HUES64 (cell line): ENCODE measurements at regions not wholly inside any gene's neighbourhood (a gene's known extent, or its start where the extent isn't known, plus 50 kb on each side); places are given as distances from the start of the nearest gene placed in this dataset.
"Not testable (repeated sequence)": the region's sequence is repeated elsewhere in the genome, so short reads cannot be mapped to it uniquely, and the experiment has no call there.

Source experiments
- H3K27ac ChIP-seq: 2 replicates; pipeline ENCODE4 v1.7.0; 2013; ENCODE audit warnings: low read depth, low read length, inconsistent platforms
- H3K27me3 ChIP-seq: 2 replicates; pipeline ENCODE4 v1.6.1; 2013; ENCODE audit warnings: mild to moderate bottlenecking, low read length; ENCODE audit not compliant: insufficient read depth
- H3K36me3 ChIP-seq: 2 replicates; pipeline ENCODE4 v1.6.1; 2013; ENCODE audit warnings: mild to moderate bottlenecking, low read length; ENCODE audit not compliant: insufficient read depth
- H3K4me1 ChIP-seq: 2 replicates; pipeline ENCODE4 v1.6.1; 2013; ENCODE audit warnings: mild to moderate bottlenecking, low read length, moderate library complexity; ENCODE audit not compliant: insufficient read depth
- H3K4me3 ChIP-seq: 2 replicates; pipeline ENCODE4 v1.5.1; 2013; ENCODE audit warnings: mild to moderate bottlenecking, low read length, moderate library complexity
- H3K9ac ChIP-seq: 2 replicates; pipeline ENCODE4 v1.6.1; 2013; ENCODE audit warnings: mild to moderate bottlenecking, low read depth, low read length
- H3K9me3 ChIP-seq: 2 replicates; pipeline ENCODE4 v1.6.1; 2013; ENCODE audit warnings: low read depth, low read length; ENCODE audit not compliant: insufficient read depth
- WGBS: fragments of 150-250, 120-280 bp; methylation state at CpG from one replicate; pipeline ENCODE4 v1.1.7; 2013; ENCODE audit warnings: missing lambda C conversion rate; 5-methylcytosine and 5-hydroxymethylcytosine counted together

DNA sequence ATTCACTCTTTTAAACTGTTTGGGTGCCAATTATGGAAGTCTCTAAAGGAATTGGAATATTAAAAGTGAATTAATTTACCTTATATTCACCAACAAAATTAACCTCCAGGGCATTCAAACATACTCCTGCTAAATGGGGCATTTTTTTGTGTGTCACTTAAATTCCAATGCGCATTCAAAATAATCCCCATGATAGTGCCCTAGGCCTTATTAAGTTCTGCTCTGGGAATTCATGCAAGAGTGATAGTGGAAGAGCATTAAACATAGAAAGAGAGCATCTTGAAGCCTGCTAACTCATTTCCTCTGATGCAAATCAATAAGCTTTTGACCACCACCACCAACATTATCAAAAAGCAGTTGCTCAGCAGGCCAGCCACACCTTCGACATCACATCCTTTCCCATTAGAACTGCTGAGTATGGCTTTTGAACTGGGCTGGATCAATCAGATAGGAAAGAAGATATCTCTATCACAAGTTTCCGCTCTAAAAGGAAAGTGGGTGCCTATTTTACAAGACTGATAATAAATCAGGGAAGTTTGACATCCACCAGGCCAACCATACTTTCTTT is 156.7 kb downstream of the TMCO5A start:
- Histone ChIP-seq H3K27me3 (no peaks in the 10 kb centered on the region), H3K4me1 (no peaks in the 10 kb centered on the region), H3K9ac (no peak overlapping the region), H3K9me3 (no peaks in the 10 kb centered on the region), H3K36me3 (no peaks in the 10 kb centered on the region), H3K27ac (no peak overlapping the region), H3K4me3 (no peak overlapping the region)
- 98% methylated on average over 3 of the region's 3 CpGs for WGBS

DNA sequence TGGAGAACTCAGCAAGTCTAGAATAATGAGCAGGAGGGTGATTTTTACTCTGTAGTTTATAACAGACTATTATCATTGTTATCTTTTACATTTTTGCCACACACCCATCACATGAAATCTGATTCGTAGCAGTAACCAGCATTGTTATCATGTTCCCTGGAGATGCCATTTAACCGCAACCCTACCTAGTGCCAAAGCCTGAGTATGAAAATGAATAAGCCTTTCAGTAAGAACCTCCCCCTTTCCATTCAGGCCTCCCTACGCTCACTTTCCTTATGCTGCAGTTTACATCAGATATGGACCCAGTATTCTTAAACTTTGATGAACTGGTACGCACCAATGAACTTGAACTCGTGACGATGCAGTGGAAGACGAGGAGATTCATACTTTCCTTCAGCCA is 158.7 kb upstream of the SPRED1 start:
- no peaks in the 10 kb centered on the region for H3K27me3 ChIP-seq
- no peaks in the 10 kb centered on the region for H3K36me3 ChIP-seq
- no peak overlapping the region for H3K27ac ChIP-seq
- H3K9me3 ChIP-seq: no peaks in the 10 kb centered on the region
- 95% methylated on average over 7 of the region's 7 CpGs for WGBS
- no peak overlapping the region for H3K4me3 ChIP-seq
- no peak overlapping the region for H3K9ac ChIP-seq
- H3K4me1 ChIP-seq: no peaks in the 10 kb centered on the region

GRCh38 chr15:38102972-38103371 is 149.7 kb upstream of the SPRED1 start:
- H3K4me3 ChIP-seq: no peak overlapping the region
- H3K9ac ChIP-seq: no peak overlapping the region
- no peaks in the 10 kb centered on the region for H3K4me1 ChIP-seq
- no peaks in the 10 kb centered on the region for H3K36me3 ChIP-seq
- 100% methylated on average over 1 of the region's 1 CpG for WGBS
- no peaks in the 10 kb centered on the region for H3K27me3 ChIP-seq
- H3K9me3 ChIP-seq: no peaks in the 10 kb centered on the region
- H3K27ac ChIP-seq: no peak overlapping the region

GRCh38 chr15:38103564-38103963 is 149.1 kb upstream of the SPRED1 start:
- H3K36me3 ChIP-seq: no peaks in the 10 kb centered on the region
- no peaks in the 10 kb centered on the region for H3K4me1 ChIP-seq
- no peaks in the 10 kb centered on the region for H3K9me3 ChIP-seq
- no peak overlapping the region for H3K9ac ChIP-seq
- no peaks in the 10 kb centered on the region for H3K27me3 ChIP-seq
- H3K27ac ChIP-seq: no peak overlapping the region
- WGBS: no CpG with 5 or more reads among the region's 1 CpG
- no peak overlapping the region for H3K4me3 ChIP-seq

GRCh38 chr15:38111070-38111469 is 141.6 kb upstream of the SPRED1 start:
- H3K27ac ChIP-seq: no peak overlapping the region
- H3K27me3 ChIP-seq: no peaks in the 10 kb centered on the region
- no peaks in the 10 kb centered on the region for H3K36me3 ChIP-seq
- H3K9ac ChIP-seq: no peak overlapping the region
- no peak overlapping the region for H3K4me3 ChIP-seq
- WGBS: 65% methylated on average over 1 of the region's 1 CpG
- no peaks in the 10 kb centered on the region for H3K9me3 ChIP-seq
- peaks cover 18% of the 10 kb centered on the region; the same call in 1 of the 2 replicates for H3K4me1 ChIP-seq

GRCh38 chr15:38112406-38112805 is 140.2 kb upstream of the SPRED1 start:
- Histone ChIP-seq H3K27me3 (no peaks in the 10 kb centered on the region), H3K36me3 (no peaks in the 10 kb centered on the region), H3K4me1 (peaks cover 18% of the 10 kb centered on the region; the same call in 1 of the 2 replicates), H3K9me3 (no peaks in the 10 kb centered on the region), H3K9ac (no peak overlapping the region), H3K4me3 (no peak overlapping the region), H3K27ac (no peak overlapping the region)
- 84% methylated on average over 5 of the region's 6 CpGs for WGBS

DNA sequence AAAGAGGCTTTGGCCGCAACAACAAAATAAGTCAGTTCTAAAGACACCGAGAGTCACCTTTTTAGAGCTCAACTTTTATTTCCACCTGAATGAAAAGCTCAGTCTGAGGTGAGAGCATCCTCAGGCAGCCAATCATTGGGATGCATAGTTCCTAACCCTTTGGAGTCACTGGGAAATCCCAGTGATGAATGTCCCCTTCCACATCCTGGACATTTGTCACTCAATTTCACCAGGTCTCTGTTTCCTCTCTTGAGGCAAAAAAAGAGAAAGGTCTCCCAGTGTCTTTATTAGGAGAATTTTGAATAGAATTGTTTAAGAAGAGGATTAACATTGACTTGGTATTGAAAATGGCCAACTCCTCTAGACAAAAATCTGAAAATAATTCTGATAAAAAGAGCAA is 137.5 kb upstream of the SPRED1 start:
- Histone ChIP-seq H3K4me3 (no peak overlapping the region), H3K36me3 (no peaks in the 10 kb centered on the region), H3K27me3 (no peaks in the 10 kb centered on the region), H3K9ac (no peak overlapping the region), H3K27ac (no peak overlapping the region), H3K9me3 (no peaks in the 10 kb centered on the region), H3K4me1 (peaks cover 18% of the 10 kb centered on the region; the same call in 1 of the 2 replicates)
- WGBS: 91% methylated on average over 2 of the region's 2 CpGs

DNA sequence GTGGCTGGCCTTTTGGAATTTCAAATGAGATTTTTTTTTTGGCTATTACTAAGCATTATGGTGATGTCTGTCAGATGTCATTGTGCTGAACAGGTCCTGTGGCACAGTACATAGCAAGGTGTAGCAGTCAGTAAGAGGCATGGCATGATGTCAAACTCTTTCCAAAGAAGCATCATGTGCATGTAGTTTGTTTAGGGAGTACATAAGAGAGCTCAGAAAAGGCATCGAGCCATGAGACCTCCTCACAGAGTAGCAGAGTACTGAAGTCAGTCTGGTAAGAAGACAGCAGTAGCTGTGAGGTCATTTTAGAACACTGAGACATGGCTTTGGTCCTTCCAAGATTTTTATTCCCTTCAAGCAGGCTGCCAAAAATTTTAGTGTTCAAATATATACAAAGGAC is 134.9 kb upstream of the SPRED1 start:
- no peaks in the 10 kb centered on the region for H3K9me3 ChIP-seq
- no peak overlapping the region for H3K27ac ChIP-seq
- peaks cover under 1% of the 10 kb centered on the region; the same call in 1 of the 2 replicates for H3K4me1 ChIP-seq
- 95% methylated on average over 1 of the region's 1 CpG for WGBS
- no peak overlapping the region for H3K4me3 ChIP-seq
- H3K36me3 ChIP-seq: no peaks in the 10 kb centered on the region
- no peaks in the 10 kb centered on the region for H3K27me3 ChIP-seq
- no peak overlapping the region for H3K9ac ChIP-seq

DNA sequence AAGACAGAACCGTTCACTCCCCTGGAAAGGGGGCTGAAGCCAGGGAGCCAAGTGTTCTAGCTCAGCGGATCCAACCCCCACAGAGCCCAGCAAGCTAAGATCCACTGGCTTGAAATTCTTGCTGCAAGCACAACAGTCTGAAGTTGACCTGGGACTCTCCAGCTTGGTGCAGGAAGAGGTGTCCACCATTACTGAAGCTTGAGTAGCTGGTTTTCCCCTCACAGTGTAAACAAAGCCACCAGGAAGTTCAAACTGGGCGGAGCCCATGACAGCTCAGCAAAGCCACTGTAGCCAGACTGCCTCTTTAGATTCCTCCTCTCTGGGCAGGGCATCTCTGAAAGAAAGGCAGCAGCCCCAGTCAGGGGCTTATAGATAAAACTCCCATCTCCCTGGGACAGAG is 132.8 kb upstream of the SPRED1 start:
- 87% methylated on average over 3 of the region's 3 CpGs for WGBS
- not testable (repeated sequence) for H3K9ac ChIP-seq, H3K4me1 ChIP-seq, H3K27me3 ChIP-seq, H3K9me3 ChIP-seq, H3K36me3 ChIP-seq, H3K4me3 ChIP-seq, H3K27ac ChIP-seq

GRCh38 chr15:38127306-38127771 is 125.3 kb upstream of the SPRED1 start:
- H3K9ac ChIP-seq: no peak overlapping the region
- H3K27ac ChIP-seq: no peak overlapping the region
- H3K4me3 ChIP-seq: no peak overlapping the region
- H3K4me1 ChIP-seq: peaks cover 16% of the 10 kb centered on the region
- 93% methylated on average over 1 of the region's 1 CpG for WGBS
- H3K36me3 ChIP-seq: no peaks in the 10 kb centered on the region
- H3K27me3 ChIP-seq: no peaks in the 10 kb centered on the region
- no peaks in the 10 kb centered on the region for H3K9me3 ChIP-seq

DNA sequence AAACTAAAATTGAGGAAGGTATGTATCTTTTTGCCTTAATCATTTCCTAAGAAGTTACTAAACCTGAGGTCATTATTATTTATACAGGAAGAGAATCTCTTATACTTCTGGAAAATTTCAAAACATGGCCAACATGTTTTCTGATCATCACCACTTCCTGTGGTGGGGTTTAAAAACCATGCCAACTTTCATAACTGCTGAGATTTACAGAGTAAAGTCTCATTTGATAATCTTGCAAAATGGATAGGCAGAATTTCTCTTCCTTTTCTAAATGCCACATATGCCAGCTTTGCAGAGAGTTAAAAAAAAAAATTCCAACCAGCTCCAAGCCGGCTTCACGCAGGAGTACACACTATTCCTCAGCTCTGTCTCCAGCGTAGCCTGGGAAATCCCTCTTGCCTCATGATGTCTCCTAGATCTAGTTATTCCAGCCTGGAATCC is 124.3 kb upstream of the SPRED1 start:
- Histone ChIP-seq H3K36me3 (no peaks in the 10 kb centered on the region), H3K9me3 (no peaks in the 10 kb centered on the region), H3K9ac (no peak overlapping the region), H3K27me3 (no peaks in the 10 kb centered on the region), H3K4me3 (no peak overlapping the region), H3K4me1 (peaks cover 16% of the 10 kb centered on the region), H3K27ac (no peak overlapping the region)
- 90% methylated on average over 3 of the region's 3 CpGs for WGBS

DNA sequence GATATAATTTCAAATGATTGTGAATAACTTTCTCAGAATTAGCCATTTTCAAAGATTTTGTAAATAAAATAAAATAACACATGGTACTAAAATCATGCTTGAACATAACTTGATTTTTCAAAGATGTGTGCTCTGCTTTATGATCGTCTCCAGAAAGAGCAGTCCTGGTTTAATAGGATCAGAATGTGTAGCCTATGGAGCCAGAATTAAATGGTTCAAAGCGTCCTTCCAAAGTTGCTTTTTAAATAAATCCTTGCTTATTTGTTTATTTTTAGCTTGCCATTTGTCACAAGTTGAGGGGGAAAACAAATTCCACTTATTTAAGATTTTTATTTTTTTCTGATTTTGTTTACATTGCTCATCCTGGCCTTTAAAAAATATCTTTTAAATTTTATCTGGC is 123.7 kb upstream of the SPRED1 start:
- H3K4me3 ChIP-seq: no peak overlapping the region

More for the DNA sequence above, 123.7 kb upstream of the SPRED1 start:
- no peak overlapping the region for H3K9ac ChIP-seq
- no peak overlapping the region for H3K27ac ChIP-seq
- no peaks in the 10 kb centered on the region for H3K36me3 ChIP-seq
- H3K4me1 ChIP-seq: peaks cover 16% of the 10 kb centered on the region
- no peaks in the 10 kb centered on the region for H3K27me3 ChIP-seq
- no peaks in the 10 kb centered on the region for H3K9me3 ChIP-seq
- 87% methylated on average over 2 of the region's 2 CpGs for WGBS
